Mammary epithelial cell (primary cell): ENCODE measurements at regions not wholly inside any gene's neighbourhood (a gene's known extent, or its start where the extent isn't known, plus 50 kb on each side); places are given as distances from the start of the nearest gene placed in this dataset.

Experiments used
- EZH2 ChIP-seq: IDR thresholded peaks from 2 replicates; pipeline ENCODE4 v1.6.1; 2012; ENCODE audit warnings: low read length, inconsistent platforms, borderline replicate concordance
- TF ChIP-seq, protein P1 (sequence below), 2 donors: IDR thresholded peaks in 1 of 2; conservative IDR thresholded peaks in 1 of 2; 2 replicates each; pipeline ENCODE4 v1.5.1; 2011 to 2012; ENCODE audit warnings: inconsistent platforms in 2 of 2, low read length in 2 of 2, mild to moderate bottlenecking in 2 of 2, control low read depth in 1 of 2, low read depth in 1 of 2; ENCODE audit not compliant: insufficient read depth in 1 of 2; ENCODE audit errors: extremely low read depth in 1 of 2

DNA sequence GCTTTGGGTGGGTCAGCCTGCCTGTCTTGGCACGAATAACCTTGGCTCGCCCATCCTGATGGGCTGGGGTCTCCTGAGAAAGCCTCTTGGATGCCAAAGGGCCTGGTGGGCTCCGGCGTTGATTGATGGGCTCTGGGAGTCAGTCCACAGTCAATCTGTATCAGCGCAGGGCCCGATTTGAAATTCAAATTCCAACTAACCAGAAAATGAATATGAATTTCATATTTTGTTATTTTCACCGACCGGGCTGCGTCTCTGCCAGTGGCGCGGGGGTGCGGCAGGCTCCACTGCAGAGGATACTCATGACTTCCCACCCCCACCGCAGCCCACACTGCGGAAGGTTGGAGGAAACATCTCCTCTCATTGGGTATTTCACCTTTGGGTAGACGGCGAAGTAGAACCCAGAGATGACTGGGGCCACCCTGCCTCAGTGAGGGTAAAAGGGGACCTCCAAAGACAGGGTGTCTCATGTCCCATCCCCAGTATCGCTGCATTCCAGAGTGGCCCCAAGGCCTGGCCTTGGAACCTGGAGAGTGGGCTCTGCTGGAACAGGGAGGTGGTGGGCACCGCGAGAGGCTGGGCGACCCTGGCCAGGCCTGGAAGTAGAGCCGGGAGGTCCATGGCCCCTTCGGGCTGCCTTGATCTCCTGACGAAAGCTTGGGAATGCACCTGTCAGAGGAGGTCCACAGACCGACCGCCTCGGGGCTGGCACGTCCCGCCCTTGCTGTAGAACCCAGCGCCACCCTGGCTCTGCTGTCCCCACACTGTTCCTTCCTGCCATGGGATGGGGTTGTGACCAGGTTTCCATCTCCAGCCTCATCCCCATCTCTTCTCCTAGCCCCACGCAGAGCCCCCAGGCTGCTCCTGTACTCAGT lies 54.8 kb upstream of the SORCS2 start:
- TF ChIP-seq, protein P1, sequence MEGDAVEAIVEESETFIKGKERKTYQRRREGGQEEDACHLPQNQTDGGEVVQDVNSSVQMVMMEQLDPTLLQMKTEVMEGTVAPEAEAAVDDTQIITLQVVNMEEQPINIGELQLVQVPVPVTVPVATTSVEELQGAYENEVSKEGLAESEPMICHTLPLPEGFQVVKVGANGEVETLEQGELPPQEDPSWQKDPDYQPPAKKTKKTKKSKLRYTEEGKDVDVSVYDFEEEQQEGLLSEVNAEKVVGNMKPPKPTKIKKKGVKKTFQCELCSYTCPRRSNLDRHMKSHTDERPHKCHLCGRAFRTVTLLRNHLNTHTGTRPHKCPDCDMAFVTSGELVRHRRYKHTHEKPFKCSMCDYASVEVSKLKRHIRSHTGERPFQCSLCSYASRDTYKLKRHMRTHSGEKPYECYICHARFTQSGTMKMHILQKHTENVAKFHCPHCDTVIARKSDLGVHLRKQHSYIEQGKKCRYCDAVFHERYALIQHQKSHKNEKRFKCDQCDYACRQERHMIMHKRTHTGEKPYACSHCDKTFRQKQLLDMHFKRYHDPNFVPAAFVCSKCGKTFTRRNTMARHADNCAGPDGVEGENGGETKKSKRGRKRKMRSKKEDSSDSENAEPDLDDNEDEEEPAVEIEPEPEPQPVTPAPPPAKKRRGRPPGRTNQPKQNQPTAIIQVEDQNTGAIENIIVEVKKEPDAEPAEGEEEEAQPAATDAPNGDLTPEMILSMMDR (conservative IDR thresholded peaks at IDR 0.05 in 1 of 2, IDR thresholded peaks at IDR 0.05 in 1 of 2; ENCODE audit: extremely low read depth in 1 of 2, insufficient read depth in 1 of 2, low read depth in 1 of 2, low read length in 2 of 2) = no peak
- no peak for TF ChIP-seq EZH2
